Cardiac fibroblast (primary cell): ENCODE measurements at regions not wholly inside any gene's neighbourhood (a gene's known extent, or its start where the extent isn't known, plus 50 kb on each side); places are given as distances from the start of the nearest gene placed in this dataset.
A peak's percentile ranks its signal among the peaks of the same experiment; 100 is the strongest.

Experiments used
- DNase-seq, 2 donors: peaks; one replicate each; pipeline versions ENCODE4 v3.0.0 to v3.0.0-alpha.2; 2010; ENCODE audit warnings: low read depth in 2 of 2
- H3K4me3 ChIP-seq, 2 donors: replicated peaks in 1 of 2; 1 replicate in 1 of 2; 2 replicates in 1 of 2; pipeline ENCODE4 v1.5.1; 2011; ENCODE audit warnings: low read depth in 2 of 2, low read length in 2 of 2, mild to moderate bottlenecking in 2 of 2, moderate library complexity in 1 of 2
- TF ChIP-seq, protein P1 (sequence below): IDR thresholded peaks from one replicate; pipeline ENCODE4 v1.5.1; 2011; ENCODE audit warnings: low read depth, mild to moderate bottlenecking, low read length, inconsistent platforms

DNA sequence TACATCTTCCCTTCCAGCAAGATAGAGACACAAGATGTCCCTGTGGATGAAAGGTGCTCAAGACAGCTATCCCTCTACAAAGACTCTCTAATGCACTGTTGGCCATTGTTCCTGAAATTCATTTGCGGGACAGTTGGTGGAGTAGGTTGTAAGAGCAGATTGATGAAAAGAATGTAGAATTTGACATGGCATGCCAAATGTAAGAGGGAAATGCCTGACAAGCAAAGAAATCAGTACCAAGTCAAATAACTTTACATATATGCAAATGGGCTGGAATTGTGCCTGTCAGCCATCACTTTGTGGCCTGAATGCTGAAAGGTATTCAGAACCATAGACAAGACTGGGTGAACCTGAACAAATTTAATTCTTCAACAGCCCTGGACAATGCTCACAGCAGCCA is 120.3 kb upstream of the FAM204A start:
- TF ChIP-seq, protein P1, sequence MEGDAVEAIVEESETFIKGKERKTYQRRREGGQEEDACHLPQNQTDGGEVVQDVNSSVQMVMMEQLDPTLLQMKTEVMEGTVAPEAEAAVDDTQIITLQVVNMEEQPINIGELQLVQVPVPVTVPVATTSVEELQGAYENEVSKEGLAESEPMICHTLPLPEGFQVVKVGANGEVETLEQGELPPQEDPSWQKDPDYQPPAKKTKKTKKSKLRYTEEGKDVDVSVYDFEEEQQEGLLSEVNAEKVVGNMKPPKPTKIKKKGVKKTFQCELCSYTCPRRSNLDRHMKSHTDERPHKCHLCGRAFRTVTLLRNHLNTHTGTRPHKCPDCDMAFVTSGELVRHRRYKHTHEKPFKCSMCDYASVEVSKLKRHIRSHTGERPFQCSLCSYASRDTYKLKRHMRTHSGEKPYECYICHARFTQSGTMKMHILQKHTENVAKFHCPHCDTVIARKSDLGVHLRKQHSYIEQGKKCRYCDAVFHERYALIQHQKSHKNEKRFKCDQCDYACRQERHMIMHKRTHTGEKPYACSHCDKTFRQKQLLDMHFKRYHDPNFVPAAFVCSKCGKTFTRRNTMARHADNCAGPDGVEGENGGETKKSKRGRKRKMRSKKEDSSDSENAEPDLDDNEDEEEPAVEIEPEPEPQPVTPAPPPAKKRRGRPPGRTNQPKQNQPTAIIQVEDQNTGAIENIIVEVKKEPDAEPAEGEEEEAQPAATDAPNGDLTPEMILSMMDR: no peak
- no peak for DNase-seq
- H3K4me3 ChIP-seq: no peak overlapping the region

DNA sequence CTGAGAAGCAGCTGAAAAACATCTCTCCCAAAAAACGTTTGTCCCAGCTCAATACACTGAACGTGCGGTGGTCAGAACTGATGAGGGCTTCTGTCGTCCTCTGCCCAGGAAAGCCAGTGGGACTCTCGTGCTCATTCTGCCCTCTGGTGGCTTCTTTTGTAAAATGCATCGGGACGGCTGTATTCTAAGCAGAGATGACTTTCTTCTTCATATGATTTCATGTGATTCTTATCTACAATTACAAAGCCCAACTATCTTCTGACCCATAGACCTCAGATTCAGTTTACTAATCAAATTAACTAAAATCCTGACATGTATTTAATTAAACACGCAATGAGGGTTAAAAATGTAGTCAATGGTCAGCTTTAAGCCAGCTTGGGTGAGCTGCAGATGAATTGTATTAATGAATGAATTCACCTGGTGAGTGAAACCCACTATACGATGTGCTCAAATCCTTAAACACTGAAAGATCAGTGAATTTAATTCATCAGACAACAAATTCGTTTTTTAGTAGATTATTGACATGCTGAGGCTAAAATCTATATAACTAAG is 117.6 kb upstream of the FAM204A start:
- TF ChIP-seq, protein P1: peak; percentile 75
- no peak overlapping the region for H3K4me3 ChIP-seq
- peak; percentile 62 to 67 for DNase-seq

DNA sequence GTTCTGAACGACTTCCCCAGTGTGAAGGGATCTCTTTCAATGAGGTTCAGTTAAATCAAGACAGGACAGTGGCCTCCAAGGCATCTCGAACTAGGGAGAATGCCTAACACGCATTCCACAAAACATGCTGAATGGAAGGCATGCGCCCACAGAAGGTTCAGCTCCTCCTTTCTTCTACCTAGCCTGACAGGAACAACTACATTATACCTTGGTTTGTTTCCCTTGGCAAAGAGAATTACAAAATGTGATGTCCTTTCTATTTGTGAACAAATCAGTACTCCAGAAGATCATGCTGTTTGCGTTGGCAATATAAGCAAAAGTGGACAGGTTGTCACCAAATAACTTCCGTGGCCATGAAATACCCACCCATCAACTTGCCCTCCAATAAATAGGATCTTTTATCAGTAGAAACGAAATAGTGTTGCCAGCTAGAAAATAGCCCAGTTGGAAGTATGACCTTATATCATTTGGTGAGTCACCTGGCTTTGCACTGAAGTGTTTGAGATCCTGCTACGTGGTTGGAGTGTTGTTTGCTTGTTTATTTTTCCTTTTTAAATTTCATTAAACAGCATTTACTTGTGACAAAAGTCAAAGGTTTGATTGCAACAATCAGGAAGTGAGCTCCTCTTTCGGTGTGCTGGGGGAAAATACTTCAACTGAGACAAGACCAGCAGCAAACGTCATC is 117.0 kb upstream of the FAM204A start:
- DNase-seq: no peak
- no peak overlapping the region for H3K4me3 ChIP-seq
- TF ChIP-seq, protein P1: no peak

DNA sequence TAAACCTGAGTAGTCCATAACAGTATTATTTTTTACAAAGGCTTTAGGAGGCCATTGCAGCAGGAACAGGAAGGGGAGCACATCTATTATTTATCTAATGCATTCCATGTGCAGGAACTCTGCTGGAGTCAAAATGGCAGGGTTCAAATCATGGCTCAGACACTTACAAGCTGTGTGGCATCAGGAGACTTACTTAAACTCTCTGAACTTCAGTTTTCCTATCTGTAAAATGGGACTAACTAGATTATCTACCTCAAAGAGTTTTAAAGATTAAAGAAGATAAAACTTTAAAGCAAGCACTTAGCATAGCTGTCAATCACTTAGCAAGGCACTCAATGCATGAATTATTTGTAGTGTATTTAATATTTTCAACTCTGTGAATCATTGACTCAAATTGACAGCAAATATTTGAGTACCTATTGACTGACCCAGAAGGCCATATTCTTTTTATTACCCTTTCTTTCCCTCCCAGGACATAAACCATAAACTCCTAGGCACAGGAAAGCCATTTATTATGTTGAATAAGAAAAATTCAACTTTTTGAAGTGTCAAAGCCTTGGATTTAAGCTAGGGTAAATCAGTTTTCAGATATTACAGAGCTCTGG is 115.8 kb upstream of the FAM204A start:
- no peak for DNase-seq
- H3K4me3 ChIP-seq: no peak overlapping the region
- TF ChIP-seq, protein P1: no peak

DNA sequence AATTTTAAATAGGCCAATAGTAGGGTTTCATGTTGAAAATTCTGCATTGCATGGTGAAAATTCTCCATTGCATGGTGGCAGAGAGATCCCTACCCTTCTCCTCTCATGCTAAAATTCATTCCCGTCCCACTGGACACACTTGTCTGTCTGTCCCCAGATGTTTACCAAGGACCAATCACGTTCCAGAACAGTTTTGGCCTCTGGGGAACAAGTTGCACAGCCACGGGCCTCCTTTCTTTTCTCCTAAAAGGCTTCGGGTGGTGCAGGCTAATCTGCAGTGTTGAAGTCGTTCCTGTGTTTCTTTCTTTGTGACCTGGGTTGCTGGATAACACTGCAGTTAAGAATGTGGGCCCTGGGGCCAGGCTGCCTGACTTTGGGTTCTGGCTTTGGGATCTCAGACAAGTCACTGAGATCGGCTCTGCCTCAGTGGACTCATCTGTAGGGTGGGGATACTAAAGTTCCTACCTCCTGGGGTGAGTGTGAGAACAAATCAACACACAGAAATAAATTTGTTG is 113.1 kb upstream of the FAM204A start:
- H3K4me3 ChIP-seq: no peak overlapping the region
- no peak for DNase-seq
- TF ChIP-seq, protein P1: no peak

DNA sequence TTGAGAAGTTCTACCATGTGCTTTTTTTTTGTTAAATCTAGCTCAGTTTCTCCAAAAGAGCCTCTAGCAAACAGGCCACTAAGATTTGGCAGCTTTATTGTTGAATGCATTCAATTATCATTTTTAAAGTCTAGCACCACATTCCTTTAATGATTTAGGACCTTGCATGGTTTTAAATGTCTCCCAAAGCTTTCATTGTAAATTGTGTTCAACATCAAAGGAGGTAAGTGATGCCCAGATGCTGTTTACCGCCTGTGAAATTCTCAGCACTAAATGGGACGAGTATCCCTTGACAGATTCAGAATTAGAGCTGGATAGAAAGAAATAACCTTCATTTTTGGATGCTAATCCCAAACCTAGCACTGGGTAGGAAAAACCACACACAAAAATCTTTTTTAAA is 112.1 kb upstream of the FAM204A start:
- DNase-seq: no peak
- TF ChIP-seq, protein P1: no peak
- H3K4me3 ChIP-seq: no peak overlapping the region
